22Rv1 (cell line): ENCODE measurements at regions not wholly inside any gene's neighbourhood (a gene's known extent, or its start where the extent isn't known, plus 50 kb on each side); places are given as distances from the start of the nearest gene placed in this dataset.

Experiments
- ZFX ChIP-seq: fragments of 450-650 bp; IDR thresholded peaks from 2 replicates; pipeline ENCODE4 v1.6.1; 2017; ENCODE audit warnings: antibody characterized with exemption, borderline replicate concordance
- TF ChIP-seq, protein P1 (sequence below): fragments of 450-650 bp; IDR thresholded peaks from 2 replicates; pipeline ENCODE4 v1.5.1; 2017; ENCODE audit warnings: mild to moderate bottlenecking

DNA sequence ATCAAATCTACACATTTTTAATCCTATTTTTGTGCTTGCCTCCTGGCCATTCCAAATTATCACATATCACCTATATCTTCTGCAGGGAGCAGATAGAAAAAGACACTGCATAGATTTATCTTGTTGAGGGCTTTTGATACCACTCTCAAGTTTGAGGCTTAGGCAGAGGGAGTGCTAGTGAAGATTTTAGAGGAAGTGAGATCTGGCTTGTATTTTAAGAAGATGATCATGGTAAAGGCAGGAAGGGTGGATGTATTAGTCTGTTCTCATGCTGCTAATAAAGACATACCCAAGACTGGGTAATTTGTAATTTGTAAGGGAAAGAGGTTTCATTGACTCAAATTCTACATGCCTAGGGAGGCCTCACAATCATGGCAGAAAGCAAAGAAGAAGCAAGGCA lies 220.9 kb upstream of the TUT7 start:
- TF ChIP-seq, protein P1, sequence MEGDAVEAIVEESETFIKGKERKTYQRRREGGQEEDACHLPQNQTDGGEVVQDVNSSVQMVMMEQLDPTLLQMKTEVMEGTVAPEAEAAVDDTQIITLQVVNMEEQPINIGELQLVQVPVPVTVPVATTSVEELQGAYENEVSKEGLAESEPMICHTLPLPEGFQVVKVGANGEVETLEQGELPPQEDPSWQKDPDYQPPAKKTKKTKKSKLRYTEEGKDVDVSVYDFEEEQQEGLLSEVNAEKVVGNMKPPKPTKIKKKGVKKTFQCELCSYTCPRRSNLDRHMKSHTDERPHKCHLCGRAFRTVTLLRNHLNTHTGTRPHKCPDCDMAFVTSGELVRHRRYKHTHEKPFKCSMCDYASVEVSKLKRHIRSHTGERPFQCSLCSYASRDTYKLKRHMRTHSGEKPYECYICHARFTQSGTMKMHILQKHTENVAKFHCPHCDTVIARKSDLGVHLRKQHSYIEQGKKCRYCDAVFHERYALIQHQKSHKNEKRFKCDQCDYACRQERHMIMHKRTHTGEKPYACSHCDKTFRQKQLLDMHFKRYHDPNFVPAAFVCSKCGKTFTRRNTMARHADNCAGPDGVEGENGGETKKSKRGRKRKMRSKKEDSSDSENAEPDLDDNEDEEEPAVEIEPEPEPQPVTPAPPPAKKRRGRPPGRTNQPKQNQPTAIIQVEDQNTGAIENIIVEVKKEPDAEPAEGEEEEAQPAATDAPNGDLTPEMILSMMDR: no peak
- no peak for TF ChIP-seq ZFX
